ENCODE measurements at regions not wholly inside any gene's neighbourhood (a gene's known extent, or its start where the extent isn't known, plus 50 kb on each side); places are given as distances from the start of the nearest gene placed in this dataset.
A peak's percentile ranks its signal among the peaks of the same experiment; 100 is the strongest.

DNA sequence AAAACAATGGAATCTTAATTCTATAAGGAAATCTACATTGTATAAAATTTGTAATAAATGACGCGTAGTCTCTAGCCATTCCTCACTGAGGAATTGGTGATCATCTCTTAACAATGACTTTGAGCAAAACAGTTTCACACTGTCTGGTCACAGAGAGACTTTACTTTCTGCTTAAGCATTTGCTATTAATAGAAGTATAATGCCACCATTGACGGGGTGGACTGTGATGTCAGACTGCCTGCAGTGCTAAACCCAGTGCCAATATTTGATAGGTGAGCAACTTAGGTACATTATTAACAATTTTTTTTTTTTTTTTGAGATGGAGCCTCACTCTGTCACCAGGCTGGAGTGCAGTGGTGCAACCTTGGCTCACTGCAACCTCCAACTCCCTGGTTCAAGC is 494.9 kb upstream of the ADAMTS9 start:
- no peaks in the 10 kb centered on the region for H3K36me3 ChIP-seq (ENCODE audit: control insufficient read depth, insufficient read depth, low read length)
- no peak overlapping the region for H3K9ac ChIP-seq (ENCODE audit: low read length)
- H3K27me3 ChIP-seq (ENCODE audit: control insufficient read depth, insufficient read depth, low read length) = no peaks in the 10 kb centered on the region
- no peaks in the 10 kb centered on the region for H3K4me1 ChIP-seq (ENCODE audit: control insufficient read depth, insufficient read depth, low read length)
- no peak overlapping the region for H3K4me3 ChIP-seq (ENCODE audit: low read length)
- no peak overlapping the region for H3K27ac ChIP-seq (ENCODE audit: low read depth, low read length)

DNA sequence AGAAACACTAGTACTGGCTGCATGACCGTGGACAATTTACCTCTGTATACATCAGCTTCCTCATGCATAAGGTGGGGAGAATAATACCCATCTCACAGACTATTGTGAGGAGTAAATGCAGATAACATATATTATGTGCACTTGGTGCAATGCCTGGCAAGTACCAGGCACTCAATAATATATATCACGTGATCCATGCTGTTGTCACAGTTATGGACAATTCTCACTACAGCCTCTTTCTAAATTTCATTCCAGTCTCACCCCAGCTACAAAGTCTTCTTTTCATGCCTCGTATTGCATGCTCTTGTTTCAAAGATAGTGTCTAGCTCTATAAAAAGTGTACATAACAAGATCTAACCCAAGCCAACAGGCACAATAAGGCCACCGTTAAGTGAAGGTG is 494.3 kb upstream of the ADAMTS9 start:
- H3K27me3 ChIP-seq (ENCODE audit: control insufficient read depth, insufficient read depth, low read length) = no peaks in the 10 kb centered on the region
- H3K4me1 ChIP-seq (ENCODE audit: control insufficient read depth, insufficient read depth, low read length) = no peaks in the 10 kb centered on the region
- H3K27ac ChIP-seq (ENCODE audit: low read depth, low read length) = no peak overlapping the region
- no peaks in the 10 kb centered on the region for H3K36me3 ChIP-seq (ENCODE audit: control insufficient read depth, insufficient read depth, low read length)
- no peak overlapping the region for H3K4me3 ChIP-seq (ENCODE audit: low read length)
- H3K9ac ChIP-seq (ENCODE audit: low read length) = no peak overlapping the region

DNA sequence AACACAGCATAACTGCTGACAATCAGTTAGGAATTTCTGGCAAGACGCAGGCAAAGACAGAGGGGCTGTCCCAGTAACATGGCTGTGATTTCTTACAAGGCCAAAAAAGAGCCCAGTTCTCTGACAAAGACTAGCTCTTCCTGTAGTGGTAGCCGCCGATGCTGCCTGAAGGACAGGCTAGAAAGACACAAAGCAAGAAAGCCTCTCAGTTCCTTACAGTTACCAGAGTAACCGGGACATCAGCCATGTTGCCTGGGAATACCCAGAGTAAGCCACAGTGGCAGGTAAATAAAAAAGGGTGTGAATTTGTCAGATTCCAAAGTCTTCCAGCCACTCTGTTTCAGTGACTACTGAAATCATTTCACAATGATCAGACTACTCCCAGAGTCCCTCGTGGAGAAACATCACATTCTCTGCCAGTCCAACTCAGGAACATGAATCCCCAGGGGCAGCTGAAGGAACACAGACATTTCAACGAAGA is 493.6 kb upstream of the ADAMTS9 start:
- Histone ChIP-seq H3K9ac (ENCODE audit: low read length) (no peak overlapping the region), H3K36me3 (ENCODE audit: control insufficient read depth, insufficient read depth, low read length) (no peaks in the 10 kb centered on the region), H3K27me3 (ENCODE audit: control insufficient read depth, insufficient read depth, low read length) (no peaks in the 10 kb centered on the region), H3K4me3 (ENCODE audit: low read length) (no peak overlapping the region), H3K4me1 (ENCODE audit: control insufficient read depth, insufficient read depth, low read length) (no peaks in the 10 kb centered on the region), H3K27ac (ENCODE audit: low read depth, low read length) (no peak overlapping the region)

DNA sequence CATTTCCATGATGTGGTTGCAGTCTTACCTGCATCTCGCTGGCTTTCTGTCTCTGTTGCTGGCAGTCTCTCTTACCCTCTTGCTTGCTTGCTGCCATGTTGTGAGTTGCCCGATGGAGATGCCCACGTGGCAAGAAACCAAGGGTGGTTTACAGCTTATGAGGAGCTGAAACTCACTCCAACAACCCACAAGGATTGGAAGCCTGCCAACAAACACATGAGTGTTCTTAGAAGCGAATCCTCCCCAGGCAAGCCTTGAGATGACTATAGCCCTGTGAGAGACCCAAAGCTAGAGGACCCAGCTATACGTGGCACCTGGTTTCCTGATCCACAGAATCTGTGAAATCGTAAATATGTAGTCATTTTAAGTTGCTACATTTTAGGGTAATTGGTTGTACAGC is 490.9 kb upstream of the ADAMTS9 start:
- no peak overlapping the region for H3K4me3 ChIP-seq (ENCODE audit: low read length)
- no peak overlapping the region for H3K9ac ChIP-seq (ENCODE audit: low read length)
- H3K27ac ChIP-seq (ENCODE audit: low read depth, low read length) = no peak overlapping the region

DNA sequence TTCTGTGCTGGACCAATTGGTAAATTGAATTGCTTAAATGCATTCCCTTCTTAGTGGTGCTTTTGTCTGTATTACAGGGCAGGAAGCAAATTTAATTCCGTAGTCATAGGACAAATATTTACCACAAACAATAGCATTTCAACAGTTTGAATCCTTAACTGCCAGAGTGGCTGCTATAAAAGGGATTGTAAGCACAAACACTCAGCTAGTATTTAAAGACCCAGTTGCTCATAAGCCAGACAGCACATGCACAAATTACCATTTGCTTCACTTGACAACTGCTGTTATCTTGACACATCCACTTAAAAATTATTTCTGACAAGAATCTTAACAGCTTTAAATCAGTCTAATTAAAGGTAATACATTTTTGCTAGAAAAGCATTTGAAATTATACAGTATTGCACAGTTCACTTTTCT is 490.2 kb upstream of the ADAMTS9 start:
- Histone ChIP-seq H3K4me1 (ENCODE audit: control insufficient read depth, insufficient read depth, low read length) (no peaks in the 10 kb centered on the region), H3K27me3 (ENCODE audit: control insufficient read depth, insufficient read depth, low read length) (no peaks in the 10 kb centered on the region), H3K9ac (ENCODE audit: low read length) (no peak overlapping the region), H3K4me3 (ENCODE audit: low read length) (no peak overlapping the region), H3K36me3 (ENCODE audit: control insufficient read depth, insufficient read depth, low read length) (no peaks in the 10 kb centered on the region), H3K27ac (ENCODE audit: low read depth, low read length) (no peak overlapping the region)

More for the DNA sequence above, 490.9 kb upstream of the ADAMTS9 start:
- H3K27me3 ChIP-seq (ENCODE audit: control insufficient read depth, insufficient read depth, low read length) = no peaks in the 10 kb centered on the region
- no peaks in the 10 kb centered on the region for H3K36me3 ChIP-seq (ENCODE audit: control insufficient read depth, insufficient read depth, low read length)
- H3K4me1 ChIP-seq (ENCODE audit: control insufficient read depth, insufficient read depth, low read length) = no peaks in the 10 kb centered on the region

DNA sequence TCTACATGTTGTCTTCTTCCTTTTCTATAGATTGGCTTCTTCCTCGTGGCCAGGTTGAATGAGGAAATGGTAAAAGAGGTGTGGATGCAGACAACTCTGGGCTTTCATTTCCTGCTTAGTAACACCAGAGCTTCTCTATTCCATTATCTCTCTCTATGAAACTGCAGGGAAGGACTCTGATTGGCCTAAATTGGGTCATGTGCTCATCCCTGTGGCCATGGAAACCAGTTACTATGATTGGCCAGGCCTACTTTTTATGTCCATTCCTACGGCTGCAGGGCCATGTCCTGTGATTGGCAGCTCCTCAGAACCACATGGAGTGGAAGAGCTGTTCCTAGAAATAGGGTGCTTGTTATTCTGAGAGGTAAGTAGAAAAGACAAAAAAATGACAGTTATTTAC is 486.9 kb upstream of the ADAMTS9 start:
- Histone ChIP-seq H3K4me1 (ENCODE audit: control insufficient read depth, insufficient read depth, low read length) (peaks cover 12% of the 10 kb centered on the region), H3K4me3 (ENCODE audit: low read length) (no peak overlapping the region), H3K9ac (ENCODE audit: low read length) (no peak overlapping the region), H3K36me3 (ENCODE audit: control insufficient read depth, insufficient read depth, low read length) (no peaks in the 10 kb centered on the region), H3K27me3 (ENCODE audit: control insufficient read depth, insufficient read depth, low read length) (no peaks in the 10 kb centered on the region), H3K27ac (ENCODE audit: low read depth, low read length) (no peak overlapping the region)

DNA sequence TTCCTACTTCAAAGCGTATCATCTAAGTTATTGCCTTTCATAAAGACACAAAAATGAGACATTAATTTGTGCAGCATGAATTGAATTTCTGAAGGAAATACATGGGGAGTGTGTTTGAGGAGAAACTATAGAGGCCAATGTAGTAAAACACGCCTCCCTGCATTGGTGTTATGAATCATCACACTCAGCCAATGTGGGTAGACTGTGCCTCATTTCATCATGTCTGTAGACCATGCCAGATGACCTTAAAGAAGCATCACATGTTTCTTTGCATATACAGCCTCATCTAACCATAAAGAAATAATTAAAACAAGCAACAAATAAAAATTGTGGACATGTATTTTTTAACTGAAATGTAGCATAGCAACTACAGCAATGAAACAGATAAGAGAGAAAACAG is 486.0 kb upstream of the ADAMTS9 start:
- Histone ChIP-seq H3K27ac (ENCODE audit: low read depth, low read length) (no peak overlapping the region), H3K4me1 (ENCODE audit: control insufficient read depth, insufficient read depth, low read length) (peaks cover 13% of the 10 kb centered on the region), H3K36me3 (ENCODE audit: control insufficient read depth, insufficient read depth, low read length) (no peaks in the 10 kb centered on the region)

DNA sequence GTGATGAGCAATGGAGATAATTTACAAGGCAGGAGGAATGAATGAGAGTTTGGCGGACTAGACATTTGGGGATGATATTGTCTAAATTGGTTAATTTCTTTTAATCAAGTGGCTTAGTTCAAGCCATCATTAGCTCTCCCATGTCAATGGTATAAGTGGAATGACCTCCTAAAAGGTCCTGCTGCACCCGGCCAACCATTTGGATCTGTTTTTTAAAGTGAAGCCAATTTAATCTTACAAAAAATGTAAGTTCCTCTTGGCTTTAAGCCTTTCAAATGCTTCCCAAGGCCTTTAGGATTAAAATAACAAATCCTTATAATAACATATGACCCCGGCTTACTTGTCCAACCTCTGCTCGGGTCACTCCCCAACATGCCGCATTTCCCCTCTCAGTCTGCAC is 484.4 kb upstream of the ADAMTS9 start:
- Histone ChIP-seq H3K27ac (ENCODE audit: low read depth, low read length) (no peak overlapping the region), H3K4me3 (ENCODE audit: low read length) (no peak overlapping the region), H3K9ac (ENCODE audit: low read length) (no peak overlapping the region), H3K27me3 (ENCODE audit: control insufficient read depth, insufficient read depth, low read length) (no peaks in the 10 kb centered on the region), H3K36me3 (ENCODE audit: control insufficient read depth, insufficient read depth, low read length) (no peaks in the 10 kb centered on the region), H3K4me1 (ENCODE audit: control insufficient read depth, insufficient read depth, low read length) (peaks cover 13% of the 10 kb centered on the region)

More for the DNA sequence above, 486.0 kb upstream of the ADAMTS9 start:
- H3K9ac ChIP-seq (ENCODE audit: low read length) = no peak overlapping the region
- H3K27me3 ChIP-seq (ENCODE audit: control insufficient read depth, insufficient read depth, low read length) = no peaks in the 10 kb centered on the region
- no peak overlapping the region for H3K4me3 ChIP-seq (ENCODE audit: low read length)

DNA sequence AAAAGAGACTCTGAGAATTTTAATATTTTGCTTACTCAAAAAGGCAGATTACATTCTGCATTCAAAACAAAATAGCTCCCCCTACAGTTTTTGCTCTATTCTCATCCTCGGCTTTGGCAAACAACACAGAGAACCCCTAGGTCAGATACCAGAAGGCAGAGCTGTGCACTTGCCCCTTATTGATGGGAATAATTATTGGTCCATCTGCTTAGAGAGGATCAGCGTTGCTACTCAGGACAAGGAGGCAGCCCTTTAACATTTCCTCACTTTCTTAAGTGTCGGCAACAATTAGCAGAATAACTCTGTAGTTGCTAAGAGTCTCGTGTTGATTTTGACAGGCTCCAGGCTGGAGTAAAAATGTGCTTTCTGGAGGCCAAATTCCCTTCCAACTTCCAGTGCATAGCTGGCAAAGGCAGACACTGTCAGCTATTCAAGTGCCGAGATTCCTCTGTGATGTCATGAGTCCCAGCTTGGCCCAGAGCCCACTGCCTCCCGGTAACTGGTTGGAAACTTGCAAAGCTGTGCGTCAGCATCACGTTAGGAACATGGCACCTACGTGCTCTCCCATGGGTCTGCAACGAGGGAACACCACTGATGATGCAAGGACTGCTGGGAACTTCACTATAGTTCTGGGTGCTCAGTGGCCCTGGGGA is 482.7 kb upstream of the ADAMTS9 start:
- Histone ChIP-seq H3K27ac (ENCODE audit: low read depth, low read length) (peak overlapping the region; percentile 85), H3K4me3 (ENCODE audit: low read length) (no peak overlapping the region), H3K4me1 (ENCODE audit: control insufficient read depth, insufficient read depth, low read length) (peaks cover 13% of the 10 kb centered on the region), H3K36me3 (ENCODE audit: control insufficient read depth, insufficient read depth, low read length) (no peaks in the 10 kb centered on the region), H3K9ac (ENCODE audit: low read length) (no peak overlapping the region), H3K27me3 (ENCODE audit: control insufficient read depth, insufficient read depth, low read length) (no peaks in the 10 kb centered on the region)

DNA sequence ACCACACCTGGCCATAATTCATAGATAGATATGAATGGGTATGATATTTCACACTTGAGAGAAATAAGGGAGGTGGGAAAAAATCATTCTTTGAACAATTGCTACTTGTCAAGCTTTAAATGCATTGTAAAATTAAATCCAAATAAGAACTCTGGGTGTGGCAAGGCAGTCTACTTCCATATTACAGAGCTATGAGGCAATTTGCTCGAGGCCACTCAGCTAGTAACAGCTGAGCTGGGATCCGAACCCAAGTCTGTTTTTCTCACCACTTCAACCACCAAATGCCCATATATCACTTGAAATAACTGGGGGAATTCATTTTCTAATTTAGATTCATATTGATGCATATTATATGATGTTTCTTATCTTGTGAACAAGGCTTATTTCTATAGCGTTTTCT is 482.2 kb upstream of the ADAMTS9 start:
- peaks cover 13% of the 10 kb centered on the region for H3K4me1 ChIP-seq (ENCODE audit: control insufficient read depth, insufficient read depth, low read length)
- peak overlapping the region; percentile 85 for H3K27ac ChIP-seq (ENCODE audit: low read depth, low read length)
- no peak overlapping the region for H3K9ac ChIP-seq (ENCODE audit: low read length)
- no peak overlapping the region for H3K4me3 ChIP-seq (ENCODE audit: low read length)
- H3K27me3 ChIP-seq (ENCODE audit: control insufficient read depth, insufficient read depth, low read length) = no peaks in the 10 kb centered on the region
- H3K36me3 ChIP-seq (ENCODE audit: control insufficient read depth, insufficient read depth, low read length) = no peaks in the 10 kb centered on the region

DNA sequence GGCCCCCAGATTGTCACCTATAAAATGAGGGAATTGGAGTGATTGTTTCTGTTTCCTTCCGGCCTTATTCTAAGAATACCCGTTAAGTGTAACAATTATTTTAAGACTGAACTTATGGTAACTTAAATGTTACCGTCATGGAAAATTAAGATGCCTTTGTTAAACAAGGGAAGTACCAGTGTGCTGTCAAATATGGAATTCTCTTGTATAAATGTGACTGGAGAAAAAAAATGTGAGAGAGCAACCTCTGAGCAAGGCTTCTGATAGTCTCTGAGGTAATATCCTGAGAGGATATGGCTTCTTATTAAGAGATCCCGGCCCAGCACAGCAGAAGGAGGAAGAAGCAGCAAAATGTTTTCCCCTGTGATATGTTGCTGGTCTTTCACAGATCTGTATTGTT is 480.7 kb upstream of the ADAMTS9 start:
- no peaks in the 10 kb centered on the region for H3K36me3 ChIP-seq (ENCODE audit: control insufficient read depth, insufficient read depth, low read length)
- no peak overlapping the region for H3K27ac ChIP-seq (ENCODE audit: low read depth, low read length)

DNA sequence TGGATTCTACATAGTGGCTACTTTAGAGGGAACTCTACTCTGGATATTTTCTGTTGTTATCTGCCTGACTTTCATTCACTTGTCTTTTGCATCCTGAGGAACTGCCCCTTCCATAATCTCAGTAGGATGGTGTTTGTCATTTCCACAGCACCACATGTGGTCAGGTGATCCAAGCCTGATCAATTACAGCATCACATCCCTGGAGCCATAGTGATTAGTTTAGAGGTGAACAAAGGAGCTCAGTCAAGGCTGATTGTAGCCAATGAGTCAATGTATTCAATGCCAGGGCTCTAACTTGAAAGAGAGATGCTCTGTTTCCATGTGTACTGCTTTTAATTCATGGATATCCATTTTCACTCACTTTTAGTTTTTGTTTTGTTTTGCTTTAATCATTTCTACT is 478.7 kb upstream of the ADAMTS9 start:
- Histone ChIP-seq H3K27me3 (ENCODE audit: control insufficient read depth, insufficient read depth, low read length) (no peaks in the 10 kb centered on the region), H3K9ac (ENCODE audit: low read length) (no peak overlapping the region), H3K4me1 (ENCODE audit: control insufficient read depth, insufficient read depth, low read length) (peaks cover 13% of the 10 kb centered on the region), H3K4me3 (ENCODE audit: low read length) (no peak overlapping the region), H3K36me3 (ENCODE audit: control insufficient read depth, insufficient read depth, low read length) (no peaks in the 10 kb centered on the region), H3K27ac (ENCODE audit: low read depth, low read length) (no peak overlapping the region)

More for the DNA sequence above, 480.7 kb upstream of the ADAMTS9 start:
- H3K4me1 ChIP-seq (ENCODE audit: control insufficient read depth, insufficient read depth, low read length) = peaks cover 13% of the 10 kb centered on the region
- H3K4me3 ChIP-seq (ENCODE audit: low read length) = no peak overlapping the region
- H3K9ac ChIP-seq (ENCODE audit: low read length) = no peak overlapping the region
- H3K27me3 ChIP-seq (ENCODE audit: control insufficient read depth, insufficient read depth, low read length) = no peaks in the 10 kb centered on the region

DNA sequence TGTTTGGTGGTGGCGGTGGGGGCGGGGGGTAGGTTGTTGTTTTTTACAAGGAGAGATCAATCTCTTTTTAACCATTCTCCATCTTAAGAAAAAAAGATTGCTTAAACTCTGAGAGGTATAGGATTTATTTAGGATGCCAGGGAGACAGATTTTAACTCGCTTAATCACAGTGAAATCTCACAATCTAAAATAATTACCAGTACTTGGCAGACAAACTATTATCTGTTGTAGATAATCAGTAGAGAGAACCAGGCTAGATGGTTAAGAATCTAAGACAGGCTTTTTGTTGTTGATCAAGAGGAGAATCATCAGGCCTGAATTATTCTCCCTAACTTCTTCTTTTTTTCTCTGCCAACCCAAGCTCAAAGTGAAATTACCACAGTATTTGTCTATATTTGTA is 470.2 kb upstream of the ADAMTS9 start:
- Histone ChIP-seq H3K4me1 (ENCODE audit: control insufficient read depth, insufficient read depth, low read length) (no peaks in the 10 kb centered on the region), H3K4me3 (ENCODE audit: low read length) (no peak overlapping the region), H3K27me3 (ENCODE audit: control insufficient read depth, insufficient read depth, low read length) (no peaks in the 10 kb centered on the region), H3K9ac (ENCODE audit: low read length) (no peak overlapping the region), H3K36me3 (ENCODE audit: control insufficient read depth, insufficient read depth, low read length) (no peaks in the 10 kb centered on the region), H3K27ac (ENCODE audit: low read depth, low read length) (no peak overlapping the region)
